Mammary epithelial cell (primary cell): ENCODE measurements at regions not wholly inside any gene's neighbourhood (a gene's known extent, or its start where the extent isn't known, plus 50 kb on each side); places are given as distances from the start of the nearest gene placed in this dataset.

Experiments used
- EZH2 ChIP-seq: IDR thresholded peaks from 2 replicates; pipeline ENCODE4 v1.6.1; 2012; ENCODE audit warnings: low read length, inconsistent platforms, borderline replicate concordance
- TF ChIP-seq, protein P1 (sequence below), 2 donors: IDR thresholded peaks in 1 of 2; conservative IDR thresholded peaks in 1 of 2; 2 replicates each; pipeline ENCODE4 v1.5.1; 2011 to 2012; ENCODE audit warnings: inconsistent platforms in 2 of 2, low read length in 2 of 2, mild to moderate bottlenecking in 2 of 2, control low read depth in 1 of 2, low read depth in 1 of 2; ENCODE audit not compliant: insufficient read depth in 1 of 2; ENCODE audit errors: extremely low read depth in 1 of 2

DNA sequence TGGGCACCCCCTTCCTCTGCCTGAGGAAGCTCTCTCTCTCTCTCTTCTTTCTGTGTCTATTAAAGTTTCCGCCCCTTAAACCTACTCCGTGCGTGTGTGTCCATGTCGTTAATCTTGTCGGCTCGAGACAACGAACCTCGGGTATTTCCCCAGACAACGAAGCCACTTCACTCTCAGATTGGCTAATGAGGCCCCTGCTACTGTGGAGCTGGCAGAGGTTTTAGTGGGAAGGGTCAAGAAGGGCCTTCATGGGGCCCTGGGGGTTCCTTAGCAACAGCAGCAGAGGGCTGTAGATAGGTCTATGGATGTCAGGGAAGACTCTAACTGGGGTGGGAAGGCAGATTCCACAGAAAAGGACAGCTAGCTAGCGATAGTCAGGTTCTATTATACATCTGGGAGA, 239.8 kb upstream of the RAB4A start:
- TF ChIP-seq, protein P1, sequence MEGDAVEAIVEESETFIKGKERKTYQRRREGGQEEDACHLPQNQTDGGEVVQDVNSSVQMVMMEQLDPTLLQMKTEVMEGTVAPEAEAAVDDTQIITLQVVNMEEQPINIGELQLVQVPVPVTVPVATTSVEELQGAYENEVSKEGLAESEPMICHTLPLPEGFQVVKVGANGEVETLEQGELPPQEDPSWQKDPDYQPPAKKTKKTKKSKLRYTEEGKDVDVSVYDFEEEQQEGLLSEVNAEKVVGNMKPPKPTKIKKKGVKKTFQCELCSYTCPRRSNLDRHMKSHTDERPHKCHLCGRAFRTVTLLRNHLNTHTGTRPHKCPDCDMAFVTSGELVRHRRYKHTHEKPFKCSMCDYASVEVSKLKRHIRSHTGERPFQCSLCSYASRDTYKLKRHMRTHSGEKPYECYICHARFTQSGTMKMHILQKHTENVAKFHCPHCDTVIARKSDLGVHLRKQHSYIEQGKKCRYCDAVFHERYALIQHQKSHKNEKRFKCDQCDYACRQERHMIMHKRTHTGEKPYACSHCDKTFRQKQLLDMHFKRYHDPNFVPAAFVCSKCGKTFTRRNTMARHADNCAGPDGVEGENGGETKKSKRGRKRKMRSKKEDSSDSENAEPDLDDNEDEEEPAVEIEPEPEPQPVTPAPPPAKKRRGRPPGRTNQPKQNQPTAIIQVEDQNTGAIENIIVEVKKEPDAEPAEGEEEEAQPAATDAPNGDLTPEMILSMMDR (conservative IDR thresholded peaks at IDR 0.05 in 1 of 2, IDR thresholded peaks at IDR 0.05 in 1 of 2; ENCODE audit: extremely low read depth in 1 of 2, insufficient read depth in 1 of 2, low read depth in 1 of 2, low read length in 2 of 2) = no peak
- no peak for TF ChIP-seq EZH2
